Brain microvascular endothelial cell (primary cell): ENCODE measurements at regions not wholly inside any gene's neighbourhood (a gene's known extent, or its start where the extent isn't known, plus 50 kb on each side); places are given as distances from the start of the nearest gene placed in this dataset.

ENCODE experiments used
- DNase-seq: peaks from one replicate; pipeline ENCODE4 v3.0.0-alpha.2; 2020
- H3K27ac ChIP-seq: fragments of 250-450 bp; sonication (Bioruptor Pico); 2 replicates; pipeline ENCODE4 v1.5.1; 2020; ENCODE audit warnings: mild to moderate bottlenecking, moderate library complexity
- H3K27me3 ChIP-seq: fragments of 250-450 bp; sonication (Bioruptor Pico); replicated peaks from 2 replicates; pipeline ENCODE4 v1.5.1; 2020; ENCODE audit warnings: mild to moderate bottlenecking
- H3K36me3 ChIP-seq: fragments of 250-450 bp; sonication (Bioruptor Pico); replicated peaks from 2 replicates; pipeline ENCODE4 v1.5.1; 2020; ENCODE audit warnings: mild to moderate bottlenecking
- H3K4me3 ChIP-seq: 2 replicates; pipeline ENCODE4 v1.5.1; 2011; ENCODE audit warnings: low read depth, mild to moderate bottlenecking, control low read depth, low read length, moderate library complexity
- in situ Hi-C: cut with HindIII; loops from 2 replicates; pipeline ENCODE4 v1.10.0; 2017; ENCODE audit warnings: low sequenced_read_pairs, low pct_ligation_motif_present
- TF ChIP-seq, protein P1 (sequence below): IDR thresholded peaks from 2 replicates; pipeline ENCODE4 v1.5.1; 2011; ENCODE audit warnings: low read depth, mild to moderate bottlenecking, moderate library complexity, low read length, control low read depth, inconsistent platforms; ENCODE audit errors: missing control alignments

GRCh38 chr3:59136081-59136480 lies 86.3 kb upstream of the CFAP20DC start:
- TF ChIP-seq, protein P1, sequence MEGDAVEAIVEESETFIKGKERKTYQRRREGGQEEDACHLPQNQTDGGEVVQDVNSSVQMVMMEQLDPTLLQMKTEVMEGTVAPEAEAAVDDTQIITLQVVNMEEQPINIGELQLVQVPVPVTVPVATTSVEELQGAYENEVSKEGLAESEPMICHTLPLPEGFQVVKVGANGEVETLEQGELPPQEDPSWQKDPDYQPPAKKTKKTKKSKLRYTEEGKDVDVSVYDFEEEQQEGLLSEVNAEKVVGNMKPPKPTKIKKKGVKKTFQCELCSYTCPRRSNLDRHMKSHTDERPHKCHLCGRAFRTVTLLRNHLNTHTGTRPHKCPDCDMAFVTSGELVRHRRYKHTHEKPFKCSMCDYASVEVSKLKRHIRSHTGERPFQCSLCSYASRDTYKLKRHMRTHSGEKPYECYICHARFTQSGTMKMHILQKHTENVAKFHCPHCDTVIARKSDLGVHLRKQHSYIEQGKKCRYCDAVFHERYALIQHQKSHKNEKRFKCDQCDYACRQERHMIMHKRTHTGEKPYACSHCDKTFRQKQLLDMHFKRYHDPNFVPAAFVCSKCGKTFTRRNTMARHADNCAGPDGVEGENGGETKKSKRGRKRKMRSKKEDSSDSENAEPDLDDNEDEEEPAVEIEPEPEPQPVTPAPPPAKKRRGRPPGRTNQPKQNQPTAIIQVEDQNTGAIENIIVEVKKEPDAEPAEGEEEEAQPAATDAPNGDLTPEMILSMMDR, result no peak
- DNase-seq, result no peak
- Histone ChIP-seq H3K27me3 (no peaks in the 10 kb centered on the region), H3K4me3 (no peak overlapping the region), H3K27ac (no peak overlapping the region), H3K36me3 (no peaks in the 10 kb centered on the region)
- in situ Hi-C loops, result no loop called here

GRCh38 chr3:59135096-59135495 lies 85.3 kb upstream of the CFAP20DC start:
- no peak overlapping the region for H3K27ac ChIP-seq
- DNase-seq, result no peak
- H3K4me3 ChIP-seq, result no peak overlapping the region
- no peaks in the 10 kb centered on the region for H3K36me3 ChIP-seq
- TF ChIP-seq, protein P1, result no peak
- H3K27me3 ChIP-seq, result no peaks in the 10 kb centered on the region
- in situ Hi-C loops, result no loop called here

GRCh38 chr3:59133311-59133710 lies 83.5 kb upstream of the CFAP20DC start:
- Histone ChIP-seq H3K27ac (no peak overlapping the region), H3K36me3 (no peaks in the 10 kb centered on the region), H3K27me3 (no peaks in the 10 kb centered on the region), H3K4me3 (no peak overlapping the region)
- in situ Hi-C loops, result no loop called here
- no peak for DNase-seq
- TF ChIP-seq, protein P1, result no peak

GRCh38 chr3:59131016-59131766 lies 81.4 kb upstream of the CFAP20DC start:
- no peak for DNase-seq
- in situ Hi-C loops, result no loop called here
- H3K4me3 ChIP-seq, result no peak overlapping the region
- H3K27me3 ChIP-seq, result no peaks in the 10 kb centered on the region
- TF ChIP-seq, protein P1, result no peak
- H3K36me3 ChIP-seq, result no peaks in the 10 kb centered on the region
- no peak overlapping the region for H3K27ac ChIP-seq

- Histone ChIP-seq H3K36me3 (no peaks in the 10 kb centered on the region), H3K27ac (no peak overlapping the region), H3K27me3 (no peaks in the 10 kb centered on the region), H3K4me3 (no peak overlapping the region)
- TF ChIP-seq, protein P1, result no peak
- in situ Hi-C loops, result no loop called here
- DNase-seq, result no peak
These were observed 78.9 kb upstream of the CFAP20DC start for GRCh38 chr3:59128685-59129084.

GRCh38 chr3:59127071-59127470 lies 77.2 kb upstream of the CFAP20DC start:
- peak; percentile 85 for DNase-seq
- Histone ChIP-seq H3K27ac (peak overlapping the region; percentile 10), H3K36me3 (no peaks in the 10 kb centered on the region), H3K27me3 (no peaks in the 10 kb centered on the region), H3K4me3 (no peak overlapping the region)
- TF ChIP-seq, protein P1, result no peak
- in situ Hi-C loops, result no loop called here
